ENCODE measurements at regions not wholly inside any gene's neighbourhood (a gene's known extent, or its start where the extent isn't known, plus 50 kb on each side); places are given as distances from the start of the nearest gene placed in this dataset.

GRCh38 chr18:59954755-59955156 is 55.0 kb downstream of the PMAIP1 start:
- TF ChIP-seq CTCF (tag by site-specific recombination; IDR thresholded peaks at IDR 0.05) (no peak), ZNF292 (tag by site-specific recombination; IDR thresholded peaks at IDR 0.05; ENCODE audit: borderline replicate concordance, low read depth) (no peak), ZFHX2 (tag by site-specific recombination; conservative IDR thresholded peaks at IDR 0.05) (no peak), ZBTB6 (tag by site-specific recombination; IDR thresholded peaks at IDR 0.05) (no peak)

All from HEK293 (cell line).